Adrenal gland (tissue), 9 donors: ENCODE measurements at regions not wholly inside any gene's neighbourhood (a gene's known extent, or its start where the extent isn't known, plus 50 kb on each side); places are given as distances from the start of the nearest gene placed in this dataset.

Experiments used
- DNase-seq, 7 donors: peaks; one replicate each; pipeline ENCODE4 v3.0.0-alpha.2; 2019 to 2020
- H3K27ac ChIP-seq, 5 donors: fragments of 200-600 bp; sonication (generic) in 4 of 5; 1 replicate in 3 of 5; 2 replicates in 2 of 5; pipeline versions ENCODE4 v1.5.1 to v1.8.0; 2016 to 2020; ENCODE audit warnings: mild to moderate bottlenecking in 1 of 5
- H3K27me3 ChIP-seq: fragments of 200-600 bp; 2 replicates; pipeline ENCODE4 v1.8.0; 2021
- H3K36me3 ChIP-seq, 2 donors: fragments of 200-600 bp; replicated peaks in 1 of 2; 1 replicate in 1 of 2; 2 replicates in 1 of 2; pipeline versions ENCODE4 v1.5.1 to v1.8.0; 2018 to 2022
- H3K4me1 ChIP-seq, 2 donors: fragments of 200-600 bp; replicated peaks in 1 of 2; 1 replicate in 1 of 2; 2 replicates in 1 of 2; pipeline versions ENCODE4 v1.5.1 to v1.8.0; 2018 to 2021
- H3K4me3 ChIP-seq, 4 donors: fragments of 200-600 bp; sonication (generic) in 3 of 4; one replicate each; pipeline ENCODE4 v1.5.1; 2016 to 2018
- H3K9me3 ChIP-seq, 3 donors: fragments of 200-600 bp; sonication (generic) in 1 of 3; replicated peaks in 1 of 3; 1 replicate in 2 of 3; 2 replicates in 1 of 3; pipeline versions ENCODE4 v1.5.1 to v1.8.0; 2016 to 2021
- CTCF ChIP-seq, 6 experiments: fragments of 450-650 bp in 4 of 6; fragments of 200-600 bp in 2 of 6; sonication (generic) in 1 of 6; IDR thresholded peaks; 1 replicate in 5 of 6; 2 replicates in 1 of 6; pipeline versions ENCODE4 v1.5.1 to v1.8.0; 2016 to 2021; ENCODE audit warnings: antibody characterized with exemption in 6 of 6, mild to moderate bottlenecking in 2 of 6, moderate library complexity in 1 of 6
- POLR2A ChIP-seq, 2 donors: fragments of 450-650 bp; IDR thresholded peaks; one replicate each; pipeline ENCODE4 v1.6.1; 2017; ENCODE audit warnings: antibody characterized with exemption in 2 of 2, mild to moderate bottlenecking in 2 of 2, moderate library complexity in 1 of 2
- WGBS, 4 donors: extraction: QIAGEN DNeasy Blood & Tissue Kit in 2 of 4; methylation state at CpG; one replicate each; pipeline versions ENCODE4 v1.1.5 to v1.1.7; 2013 to 2017; 5-methylcytosine and 5-hydroxymethylcytosine counted together
- intact Hi-C, 2 donors: fragments of 100-400 bp; cut with DNase I; formaldehyde crosslinking; loops; one replicate each; pipeline versions ENCODE4 v1.14.1 to v1.15.0; 2022 to 2023
- donor health status: healthy with polysubstance abuse.
- donor health status: Bipolar disorder and iron deficiency.
- donor health status: DM: yes; HTN: yes; CAD: no.
- donor health status: DM: no; HTN: no; CAD: no.
- donor health status: DM: no; HTN: no; CAD: no.

- peak; percentile 29 to 88 (median 72) for DNase-seq
- no peaks in the 10 kb centered on the region for H3K9me3 ChIP-seq
- WGBS, 4 donors: 12 to 18% (median 17%) methylated on average over 5 of the region's 5 CpGs
- TF ChIP-seq POLR2A (IDR thresholded peaks at IDR 0.05): no peak
- TF ChIP-seq CTCF (IDR thresholded peaks at IDR 0.05): peak; percentile 60 to 84 (median 74)
- H3K4me3 ChIP-seq: peak overlapping the region in 1 of 4 donors; percentile 6
- H3K27me3 ChIP-seq: no peaks in the 10 kb centered on the region
- no peaks in the 10 kb centered on the region for H3K36me3 ChIP-seq
- intact Hi-C loops: loop anchor here (2.0 to 5.0 kb wide), 2 partner anchors 394 to 395 kb away; partner anchors contain the start of gene C4orf36 (in 2 of the 2)
- peaks cover 0 to 10% of the 10 kb centered on the region in 2 donors for H3K4me1 ChIP-seq
- peak overlapping the region in 2 of 5 donors; percentile 6 to 20 for H3K27ac ChIP-seq
Measured at GRCh38 chr4:86497980-86498862, 95.9 kb upstream of the PTPN13 start.

- Histone ChIP-seq H3K9me3 (no peaks in the 10 kb centered on the region), H3K4me1 (peaks cover 0 to 10% of the 10 kb centered on the region in 2 donors), H3K4me3 (no peak overlapping the region), H3K27me3 (no peaks in the 10 kb centered on the region), H3K27ac (no peak overlapping the region), H3K36me3 (no peaks in the 10 kb centered on the region)
- 22 to 40% (median 35%) methylated on average over 1 of the region's 1 CpG for WGBS, 4 donors
- intact Hi-C loops: loop anchor here (2.0 to 5.0 kb wide), 2 partner anchors 393 to 394 kb away; partner anchors contain the start of gene C4orf36 (in 2 of the 2)
- no peak for TF ChIP-seq POLR2A (IDR thresholded peaks at IDR 0.05)
- peak in 1 of 6 experiments; percentile 23 for TF ChIP-seq CTCF (IDR thresholded peaks at IDR 0.05)
- no peak for DNase-seq
Measured at GRCh38 chr4:86498863-86499166, 95.3 kb upstream of the PTPN13 start.

- TF ChIP-seq CTCF (IDR thresholded peaks at IDR 0.05) (no peak), POLR2A (IDR thresholded peaks at IDR 0.05) (no peak)
- Histone ChIP-seq H3K27ac (no peak overlapping the region), H3K27me3 (no peaks in the 10 kb centered on the region), H3K4me3 (no peak overlapping the region), H3K9me3 (no peaks in the 10 kb centered on the region), H3K4me1 (peaks cover 0 to 10% of the 10 kb centered on the region in 2 donors), H3K36me3 (no peaks in the 10 kb centered on the region)
- no peak for DNase-seq
- intact Hi-C loops: no loop called here
Measured at GRCh38 chr4:86500527-86500926, 93.6 kb upstream of the PTPN13 start.

GRCh38 chr4:86502081-86502480 is 92.0 kb upstream of the PTPN13 start:
- no peaks in the 10 kb centered on the region for H3K9me3 ChIP-seq
- WGBS, 4 donors: 85 to 93% (median 87%) methylated on average over 2 of the region's 2 CpGs
- no peaks in the 10 kb centered on the region for H3K27me3 ChIP-seq
- H3K4me1 ChIP-seq: peaks cover 0 to 12% of the 10 kb centered on the region in 2 donors
- H3K27ac ChIP-seq: no peak overlapping the region
- TF ChIP-seq POLR2A (IDR thresholded peaks at IDR 0.05): no peak
- no peak for TF ChIP-seq CTCF (IDR thresholded peaks at IDR 0.05)
- no peaks in the 10 kb centered on the region for H3K36me3 ChIP-seq
- no peak for DNase-seq
- H3K4me3 ChIP-seq: no peak overlapping the region
- intact Hi-C loops: no loop called here
